ENCODE measurements at regions not wholly inside any gene's neighbourhood (a gene's known extent, or its start where the extent isn't known, plus 50 kb on each side); places are given as distances from the start of the nearest gene placed in this dataset.

- no peak for TF ChIP-seq JUND (IDR thresholded peaks at IDR 0.05)
- TF ChIP-seq HNF4G (IDR thresholded peaks at IDR 0.05), result no peak
- no peak for TF ChIP-seq CTCF (IDR thresholded peaks at IDR 0.05; ENCODE audit: low read depth, low read length, missing input control)
- no peak for TF ChIP-seq RAD21 (IDR thresholded peaks at IDR 0.05)
- no peak for TF ChIP-seq GABPA (IDR thresholded peaks at IDR 0.05 in 1 of 2, conservative IDR thresholded peaks at IDR 0.05 in 1 of 2)
- TF ChIP-seq TAF1 (conservative IDR thresholded peaks at IDR 0.05), result no peak
- no peak for TF ChIP-seq ATF3 (IDR thresholded peaks at IDR 0.05)
- no peak for TF ChIP-seq EGR1 (IDR thresholded peaks at IDR 0.05; ENCODE audit: low read depth in 2 of 2)
Measured at GRCh38 chr3:74469151-74469550, 145.3 kb downstream of the CNTN3 start.
